GM12892 (cell line): ENCODE measurements at regions not wholly inside any gene's neighbourhood (a gene's known extent, or its start where the extent isn't known, plus 50 kb on each side); places are given as distances from the start of the nearest gene placed in this dataset.
"Not testable (repeated sequence)": the region's sequence is repeated elsewhere in the genome, so short reads cannot be mapped to it uniquely, and the experiment has no call there.

Source experiments
- DNase-seq: peaks from one replicate; pipeline ENCODE4 v3.0.0; 2011; ENCODE audit not compliant: insufficient read length
- FAIRE-seq: peaks from 2 replicates; lab custom pipeline; 2011; peaks lifted over from hg19 to GRCh38; lab: Jason Lieb, UNC
- POLR2A ChIP-seq: IDR thresholded peaks from 2 replicates; pipeline ENCODE4 v1.6.1; 2011; ENCODE audit warnings: low read depth, low read length, control low read depth
- POLR2AphosphoS5 ChIP-seq: IDR thresholded peaks from 2 replicates; pipeline ENCODE4 v1.6.1; 2011; ENCODE audit warnings: low read depth, low read length, control low read depth
- TAF1 ChIP-seq: IDR thresholded peaks from 2 replicates; pipeline ENCODE4 v1.6.1; 2011; ENCODE audit warnings: low read depth, mild to moderate bottlenecking, control low read depth, low read length, borderline replicate concordance

DNA sequence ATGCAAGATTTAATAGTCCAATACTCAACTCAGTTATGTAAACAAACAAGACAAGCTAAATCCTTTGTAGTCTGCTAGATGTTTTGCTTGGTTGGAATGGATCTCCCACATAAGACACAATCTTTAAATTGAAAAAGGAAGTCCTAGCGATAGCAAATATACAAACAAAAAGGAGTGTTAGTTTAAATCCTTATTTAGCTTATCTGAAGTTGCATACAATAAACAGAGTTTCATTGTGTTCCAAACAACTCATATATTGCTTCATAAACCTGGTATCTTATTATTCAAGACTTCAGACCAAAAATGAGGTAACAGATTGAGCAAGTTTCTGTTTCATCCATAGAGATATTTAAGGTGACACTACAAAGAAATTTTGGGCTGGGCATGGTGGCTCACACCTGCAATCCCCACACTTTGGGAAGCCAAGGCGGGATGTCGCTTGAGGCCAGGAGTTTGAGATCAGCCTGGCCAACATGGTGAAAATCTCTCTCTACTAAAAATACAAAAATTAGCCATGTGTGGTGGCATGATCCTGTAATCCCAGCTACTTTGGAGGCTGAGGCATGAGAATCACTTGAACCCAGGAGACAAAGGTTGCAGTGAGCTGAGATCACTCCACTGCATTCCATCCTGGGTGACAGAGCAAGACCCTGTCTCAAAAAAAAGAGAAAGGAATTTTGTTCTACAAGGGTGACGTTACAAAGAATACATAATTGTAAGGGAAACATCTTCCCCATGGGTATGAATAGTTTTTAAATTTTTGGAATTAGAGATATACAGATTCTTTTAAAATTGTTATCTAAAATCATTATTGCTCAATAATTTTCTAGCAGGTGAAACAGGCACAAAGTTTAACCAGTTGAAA, 150.5 kb upstream of the L3MBTL4 start:
- FAIRE-seq, result no peak
- TF ChIP-seq POLR2A, result no peak
- no peak for DNase-seq

DNA sequence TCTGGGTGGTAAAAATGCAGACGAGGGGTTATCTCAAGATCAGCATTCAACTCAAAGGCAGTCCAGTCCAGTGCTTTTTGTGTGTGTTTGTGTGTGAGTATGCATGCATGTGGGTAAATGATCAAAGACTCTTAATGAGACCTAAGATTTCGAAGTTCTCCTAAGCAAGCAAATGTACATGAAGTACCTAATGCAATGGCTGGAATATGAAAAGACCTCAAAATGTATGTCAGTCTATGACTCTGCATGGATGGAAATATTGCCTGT, 151.0 kb upstream of the L3MBTL4 start:
- FAIRE-seq, result no peak
- TF ChIP-seq TAF1 (no peak), POLR2AphosphoS5 (no peak), POLR2A (no peak)
- no peak for DNase-seq

DNA sequence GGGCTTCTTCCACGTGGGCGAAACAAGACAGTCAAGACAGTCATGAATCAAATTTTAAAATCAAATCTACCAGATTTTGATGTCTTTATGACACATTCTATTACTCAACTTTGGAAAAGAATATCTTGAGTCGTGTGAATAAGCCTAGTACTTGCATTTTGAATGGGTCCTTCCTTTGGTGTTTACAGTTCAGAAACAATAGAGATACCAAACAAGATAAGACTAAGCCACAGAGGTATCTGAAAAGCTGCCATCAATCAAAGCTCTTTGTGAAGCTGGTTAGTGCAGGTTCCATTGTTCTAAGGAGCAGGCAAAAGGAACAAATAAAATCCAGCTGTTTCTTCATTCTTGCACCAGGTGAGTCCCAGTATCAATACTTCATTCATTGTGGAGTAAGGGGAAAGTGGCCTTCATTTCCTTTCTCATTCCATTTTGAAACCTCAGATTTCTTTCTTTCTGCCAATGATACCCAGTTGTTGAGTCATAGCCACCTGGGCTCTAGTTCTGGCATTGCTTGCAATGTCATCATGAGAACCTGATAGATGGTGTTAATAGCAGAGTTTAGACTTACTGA, 151.7 kb upstream of the L3MBTL4 start:
- TF ChIP-seq POLR2A, result no peak
- TF ChIP-seq POLR2AphosphoS5, result no peak
- DNase-seq (no peak), FAIRE-seq (no peak)

DNA sequence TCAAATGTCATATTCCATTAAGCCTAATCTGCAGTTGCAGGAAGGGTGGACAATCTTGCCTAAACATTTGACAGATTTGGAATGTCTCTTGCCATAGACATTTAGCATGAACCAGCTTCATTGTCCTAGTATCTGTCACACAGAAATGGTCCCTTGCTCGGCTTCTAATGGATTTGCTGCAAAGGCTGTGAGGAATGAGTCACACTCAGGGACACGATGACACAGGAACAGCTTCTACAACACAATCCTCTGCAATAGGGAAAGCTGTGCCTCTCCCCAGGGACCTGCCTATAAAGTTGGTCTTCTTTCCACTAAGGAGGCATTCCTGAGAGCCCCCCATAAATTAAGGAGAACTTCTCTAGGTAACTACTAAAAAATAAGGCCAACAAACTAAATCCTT, 155.1 kb upstream of the L3MBTL4 start:
- no peak for DNase-seq
- no peak for TF ChIP-seq TAF1
- no peak for TF ChIP-seq POLR2A
- no peak for TF ChIP-seq POLR2AphosphoS5
- no peak for FAIRE-seq

DNA sequence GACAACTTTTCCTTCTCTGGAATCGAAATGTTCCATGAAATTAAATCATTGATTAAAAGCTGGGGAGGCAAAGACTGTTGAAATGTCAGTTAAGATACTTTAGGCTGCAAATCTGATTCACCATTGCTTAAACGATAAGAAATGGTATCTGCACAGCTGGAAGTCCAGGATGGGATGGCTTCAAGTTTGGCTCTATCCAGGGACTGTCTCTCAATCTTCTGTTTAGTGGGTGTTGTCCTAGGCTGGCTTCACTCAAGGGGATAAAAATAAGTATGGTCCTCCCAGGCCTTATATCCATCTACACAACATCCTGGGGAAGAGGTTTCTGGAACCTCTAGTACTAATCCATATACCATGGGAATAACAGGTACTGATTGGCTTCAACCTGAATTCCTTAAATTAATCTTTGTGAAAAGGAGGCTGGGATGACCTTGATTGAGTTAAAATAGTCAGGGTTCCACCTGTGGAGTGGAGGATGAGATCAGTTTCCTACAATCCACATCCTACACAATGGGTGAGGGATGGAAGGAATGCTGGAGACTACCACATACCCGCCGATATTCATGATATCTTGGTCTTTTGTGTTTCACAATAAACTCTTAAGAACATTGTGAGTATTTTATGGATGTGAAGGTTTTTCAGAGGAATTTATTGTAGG, 156.0 kb upstream of the L3MBTL4 start:
- DNase-seq (no peak), FAIRE-seq (no peak)

DNA sequence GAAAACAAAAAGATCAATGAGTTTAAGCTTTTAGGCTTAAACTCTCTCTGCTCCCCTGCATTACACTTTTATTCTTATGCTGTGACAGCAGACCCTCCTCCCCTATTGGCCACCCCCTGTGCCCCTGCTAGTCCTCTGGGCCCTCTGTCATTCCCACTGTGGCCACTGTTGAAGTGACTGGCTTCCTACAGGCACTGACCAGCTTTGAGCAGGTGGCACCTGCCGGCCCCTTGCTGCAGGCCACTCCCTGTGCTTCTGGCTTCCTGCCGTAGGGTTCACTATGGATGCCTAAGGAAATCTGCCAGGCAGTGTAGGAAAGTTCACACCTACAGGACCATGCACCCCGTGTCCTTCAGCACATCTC, 156.5 kb upstream of the L3MBTL4 start:
- no peak for FAIRE-seq
- TF ChIP-seq TAF1 (no peak), POLR2AphosphoS5 (no peak), POLR2A (no peak)
- DNase-seq, result no peak

More for the DNA sequence above, 156.0 kb upstream of the L3MBTL4 start:
- TF ChIP-seq POLR2AphosphoS5, result no peak
- no peak for TF ChIP-seq TAF1
- no peak for TF ChIP-seq POLR2A

DNA sequence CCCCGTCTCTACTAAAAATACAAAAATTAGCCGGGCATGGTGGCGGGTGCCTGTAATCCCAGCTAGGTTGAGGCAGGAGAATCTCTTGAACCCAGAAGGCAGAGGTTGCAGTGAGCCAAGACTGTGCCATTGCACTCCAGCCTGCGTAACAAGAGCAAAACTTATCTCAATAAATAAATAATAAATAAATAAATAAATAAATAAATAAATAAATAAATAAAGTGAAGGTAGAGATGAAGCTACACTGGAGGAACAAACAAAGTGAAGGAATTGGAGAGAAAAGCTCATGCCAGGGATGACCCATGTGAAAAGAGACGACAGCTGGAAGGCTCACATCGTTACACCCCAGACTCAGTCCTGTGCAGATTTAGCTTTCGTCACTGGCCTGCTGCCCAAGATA, 157.3 kb upstream of the ARHGAP28 start:
- not testable (repeated sequence) for DNase-seq, FAIRE-seq

DNA sequence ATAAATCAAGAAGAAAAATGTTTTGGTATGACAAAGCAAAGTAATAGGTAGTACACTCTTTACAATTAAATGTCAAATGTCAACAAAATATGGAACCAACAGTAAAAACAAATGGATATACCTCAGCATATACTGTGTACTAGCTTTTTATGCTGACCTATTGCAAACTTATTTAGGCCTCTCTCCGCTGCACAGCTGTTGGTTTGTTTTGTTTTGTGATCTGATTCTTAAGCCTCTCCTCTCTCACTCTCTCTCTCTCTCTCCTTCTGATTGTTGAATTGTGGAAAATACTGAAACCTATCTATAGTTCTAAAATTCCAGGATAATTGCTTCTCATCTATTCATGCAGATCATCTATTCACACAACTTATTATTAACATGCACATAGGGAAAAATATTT, 154.9 kb upstream of the ARHGAP28 start:
- DNase-seq (no peak), FAIRE-seq (no peak)
- no peak for TF ChIP-seq POLR2AphosphoS5
- TF ChIP-seq TAF1, result no peak
- no peak for TF ChIP-seq POLR2A

DNA sequence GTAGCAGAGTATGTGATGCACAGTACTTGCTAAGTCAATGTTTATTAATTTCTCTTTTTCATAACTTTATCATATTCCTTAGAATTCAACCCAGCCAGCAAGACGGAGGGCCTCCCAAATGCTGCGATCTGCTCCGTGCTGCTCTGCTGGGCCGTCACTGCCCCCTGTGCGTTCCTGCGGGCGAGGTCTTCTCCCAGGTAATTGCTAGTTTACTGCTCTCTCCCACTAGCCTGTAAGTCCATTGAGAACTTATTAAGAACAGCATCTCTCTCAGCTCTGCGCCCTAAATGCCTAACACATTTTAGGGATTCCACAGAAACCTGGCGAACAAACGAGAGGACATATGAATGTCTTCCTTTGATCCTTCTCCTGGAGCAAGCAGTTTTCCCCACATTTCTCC, 153.6 kb upstream of the ARHGAP28 start:
- FAIRE-seq (no peak), DNase-seq (no peak)
- TF ChIP-seq TAF1, result no peak
- no peak for TF ChIP-seq POLR2A
- TF ChIP-seq POLR2AphosphoS5, result no peak

DNA sequence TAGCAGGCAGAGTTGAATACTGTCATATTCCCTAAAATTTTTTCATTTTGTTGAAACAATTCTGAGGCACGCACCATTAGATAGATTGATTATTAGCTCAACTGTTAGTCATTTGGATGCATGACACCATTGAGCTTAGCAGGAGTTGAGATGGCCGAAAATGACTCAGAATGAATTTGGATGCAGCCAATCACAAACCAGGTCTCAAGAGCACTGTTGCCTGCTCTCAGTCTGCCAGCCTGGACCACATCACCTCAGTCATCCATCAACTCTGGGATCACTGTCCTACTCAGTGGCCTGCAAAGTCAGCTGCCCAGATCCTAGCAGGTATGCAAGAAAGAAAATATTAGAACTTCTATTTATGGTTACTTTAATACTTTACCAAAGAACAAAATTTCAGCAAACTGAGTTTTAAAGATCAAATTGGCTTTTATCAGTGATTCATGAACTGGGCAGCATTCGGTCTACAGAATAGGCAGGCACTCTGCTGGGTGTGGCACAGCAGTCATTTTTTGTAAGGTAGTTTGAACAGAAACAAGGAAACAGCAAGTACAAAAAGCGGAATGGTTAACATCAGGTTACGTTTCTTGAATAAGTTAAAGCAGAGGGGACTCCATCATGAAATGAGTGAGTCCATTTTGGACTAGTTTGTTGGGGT, 152.7 kb upstream of the ARHGAP28 start:
- TF ChIP-seq TAF1 (no peak), POLR2A (no peak), POLR2AphosphoS5 (no peak)
- DNase-seq, result no peak
- no peak for FAIRE-seq

DNA sequence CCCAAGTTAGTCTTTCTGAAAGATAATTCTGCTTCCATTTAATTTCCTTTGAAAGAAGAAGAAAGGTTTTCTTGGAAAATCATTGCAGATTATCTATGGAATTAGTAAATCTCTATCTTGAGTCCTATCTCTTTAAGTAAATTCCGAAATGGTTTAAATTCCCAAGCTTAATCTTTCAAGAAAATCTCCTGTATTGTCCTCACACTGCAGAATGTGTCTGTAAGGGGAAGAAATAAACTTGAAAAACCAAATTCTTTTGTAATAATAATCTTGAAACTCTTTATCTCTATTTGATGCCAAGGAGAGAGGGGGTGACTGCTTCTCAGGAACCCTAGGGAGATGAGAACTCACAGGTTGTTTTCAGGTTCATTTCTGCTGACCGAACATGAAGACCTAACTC, 150.8 kb upstream of the ARHGAP28 start:
- DNase-seq (no peak), FAIRE-seq (no peak)
- TF ChIP-seq POLR2A, result no peak
- no peak for TF ChIP-seq TAF1
- TF ChIP-seq POLR2AphosphoS5, result no peak

DNA sequence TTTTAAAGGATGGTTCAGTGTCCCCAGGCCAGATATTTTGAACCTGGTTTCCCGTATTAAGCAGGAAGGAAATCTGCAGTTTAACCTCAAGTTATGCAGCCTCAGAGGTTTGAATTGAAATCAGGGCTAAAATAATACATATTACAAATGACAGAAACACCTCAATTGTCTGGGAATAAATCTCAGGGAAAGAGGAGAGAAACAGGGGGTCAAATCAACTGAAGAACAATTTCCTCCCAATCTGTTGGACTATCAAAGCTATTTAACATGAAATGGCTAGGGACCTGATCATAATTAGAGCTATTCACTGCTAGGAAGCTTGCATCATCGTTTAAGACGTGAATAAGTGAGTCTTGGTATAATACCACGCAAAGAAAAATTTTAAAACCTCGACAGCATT, 150.0 kb upstream of the ARHGAP28 start:
- FAIRE-seq, result no peak
- no peak for TF ChIP-seq POLR2AphosphoS5
- no peak for TF ChIP-seq TAF1
- TF ChIP-seq POLR2A, result no peak
- DNase-seq, result no peak
